ENCODE measurements at regions not wholly inside any gene's neighbourhood (a gene's known extent, or its start where the extent isn't known, plus 50 kb on each side); places are given as distances from the start of the nearest gene placed in this dataset.

GRCh38 chr10:60521974-60522405 lies 132.3 kb upstream of the ANK3 start:
- TF ChIP-seq CTCF (IDR thresholded peaks at IDR 0.05; ENCODE audit: borderline replicate concordance, extremely low read depth, low read length, poor library complexity, severe bottlenecking) = no peak
- no peak for TF ChIP-seq EZH2 (IDR thresholded peaks at IDR 0.05; ENCODE audit: borderline replicate concordance, low read depth, low read length, severe bottlenecking)

Data from DND-41 (cell line).